NCI-H146 treated with DMSO at 0.1 percent for 48 hours (cell line): ENCODE measurements at regions not wholly inside any gene's neighbourhood (a gene's known extent, or its start where the extent isn't known, plus 50 kb on each side); places are given as distances from the start of the nearest gene placed in this dataset.

Source experiments
- DNase-seq: peaks from one replicate; lab custom pipeline; 2025; ENCODE audit not compliant: unreplicated experiment; lab: John Stamatoyannopoulos, UW

GRCh38 chr5:34480810-34481528, 175.2 kb upstream of the RAI14 start:
- no peak for DNase-seq

GRCh38 chr5:34483442-34484033, 172.6 kb upstream of the RAI14 start:
- peak; percentile 75 for DNase-seq

DNA sequence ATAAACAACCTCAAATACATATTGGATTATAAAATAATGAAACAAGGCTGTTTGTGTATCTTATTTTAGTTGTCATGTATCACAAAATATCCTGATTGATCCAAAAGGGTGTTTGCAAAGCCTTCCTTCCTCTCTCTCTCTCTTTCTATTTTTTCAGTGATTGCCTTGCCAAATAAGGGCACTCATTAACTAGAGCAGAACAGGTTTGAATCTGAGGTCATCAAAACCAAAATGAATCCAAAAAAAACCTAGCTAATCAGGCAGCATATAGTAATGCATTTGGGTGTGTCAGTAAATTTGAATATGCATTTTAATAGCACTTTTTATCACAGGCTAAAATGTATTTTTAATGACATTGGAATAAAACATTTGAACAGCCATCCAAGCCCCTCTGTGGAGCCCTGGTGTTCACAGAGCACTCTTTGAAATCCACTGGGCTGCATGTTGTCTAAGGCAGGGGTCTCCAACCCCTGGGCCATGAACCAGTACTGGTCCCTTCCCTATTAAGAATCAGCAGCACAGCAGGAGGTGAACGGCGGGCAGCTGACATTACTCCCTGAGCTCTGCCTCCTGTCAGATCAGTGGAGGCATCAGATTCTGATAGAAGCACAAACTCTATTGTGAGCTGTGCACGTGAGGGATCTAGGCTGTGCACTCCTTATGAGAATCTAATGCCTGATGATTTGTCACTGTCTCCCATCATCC, 171.8 kb upstream of the RAI14 start:
- peak; percentile 14 for DNase-seq

GRCh38 chr5:34485768-34486030, 170.4 kb upstream of the RAI14 start:
- DNase-seq = peak; percentile 65

- DNase-seq = peak; percentile 83
Observed at GRCh38 chr5:34486160-34486848, 169.8 kb upstream of the RAI14 start.

GRCh38 chr5:34486849-34487158, 169.3 kb upstream of the RAI14 start:
- DNase-seq = no peak

DNA sequence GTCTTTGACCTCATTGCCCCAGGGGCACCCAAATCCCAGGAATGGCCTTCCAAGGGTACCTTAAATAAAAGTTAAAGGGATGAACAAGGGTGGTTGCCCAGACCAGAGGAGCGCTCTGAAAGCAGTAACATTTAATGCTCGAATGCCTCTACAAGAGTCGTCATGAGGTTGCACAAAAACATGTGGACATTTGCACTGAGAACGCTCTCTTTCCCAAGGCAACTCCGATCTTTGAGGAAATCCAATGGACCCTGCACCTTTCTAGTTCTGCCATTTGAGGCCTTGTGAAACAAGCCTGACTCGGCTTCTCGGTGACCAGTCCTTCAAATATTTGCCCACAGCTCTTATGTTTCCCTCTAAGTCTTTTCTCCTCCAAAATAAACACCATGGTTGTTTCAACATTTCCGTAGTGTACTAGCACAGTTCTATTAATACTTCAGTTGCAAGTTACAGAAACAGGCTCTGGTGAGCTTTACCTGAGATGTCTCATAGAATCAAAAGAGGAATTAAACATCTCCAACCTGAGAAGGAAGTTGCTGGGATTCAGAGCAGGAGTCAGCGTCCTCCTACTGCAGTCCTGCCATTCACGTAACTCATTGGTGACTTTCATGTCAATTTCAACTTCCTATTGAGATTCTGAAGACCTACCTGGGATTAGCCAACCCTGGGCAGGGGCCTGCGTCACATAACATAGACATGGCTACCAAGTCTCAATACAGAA, 168.8 kb upstream of the RAI14 start:
- no peak for DNase-seq

GRCh38 chr5:34487956-34488355, 168.2 kb upstream of the RAI14 start:
- DNase-seq = no peak

- no peak for DNase-seq
Observed at GRCh38 chr5:34488984-34489383, 167.1 kb upstream of the RAI14 start.

DNA sequence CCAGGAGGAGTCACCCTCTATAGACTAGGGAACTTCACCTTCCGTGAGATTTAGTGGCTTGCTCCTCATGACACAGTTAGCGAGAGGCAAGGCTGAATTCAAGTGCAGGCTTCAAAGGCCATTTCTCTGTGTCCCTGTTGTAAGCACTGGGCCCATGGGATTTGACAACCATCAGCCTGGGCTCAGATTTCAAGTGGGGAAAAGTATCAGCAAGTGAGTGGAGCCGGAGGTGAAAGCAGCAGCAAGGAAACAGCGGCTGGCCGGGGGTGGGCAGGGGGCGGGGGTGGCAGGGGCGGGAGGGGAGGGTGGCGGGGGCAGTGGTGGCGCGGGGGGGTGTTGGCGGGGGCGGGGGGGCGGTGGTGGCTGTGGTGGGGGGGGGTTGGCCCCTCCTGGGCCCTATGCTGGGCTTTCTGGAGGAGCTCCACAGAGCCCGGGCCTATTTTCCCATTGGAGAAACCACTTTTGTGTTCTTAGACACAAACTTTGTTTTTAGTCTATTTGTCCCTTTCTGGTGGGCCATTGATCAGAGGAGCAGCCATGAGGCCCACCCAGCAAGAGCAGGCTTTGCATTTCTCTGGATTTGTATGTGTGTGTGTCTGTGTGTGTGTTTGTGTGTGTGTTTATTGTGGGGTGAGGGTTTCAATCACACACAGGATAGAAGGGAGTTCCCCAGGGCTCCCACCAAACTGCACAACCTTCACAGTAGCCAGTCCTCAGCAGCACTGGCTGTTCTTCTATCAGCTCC, 165.4 kb upstream of the RAI14 start:
- no peak for DNase-seq

GRCh38 chr5:34491251-34491620, 164.9 kb upstream of the RAI14 start:
- DNase-seq = no peak

GRCh38 chr5:34494111-34494755, 161.9 kb upstream of the RAI14 start:
- DNase-seq = no peak

GRCh38 chr5:34495178-34495577, 160.9 kb upstream of the RAI14 start:
- no peak for DNase-seq

DNA sequence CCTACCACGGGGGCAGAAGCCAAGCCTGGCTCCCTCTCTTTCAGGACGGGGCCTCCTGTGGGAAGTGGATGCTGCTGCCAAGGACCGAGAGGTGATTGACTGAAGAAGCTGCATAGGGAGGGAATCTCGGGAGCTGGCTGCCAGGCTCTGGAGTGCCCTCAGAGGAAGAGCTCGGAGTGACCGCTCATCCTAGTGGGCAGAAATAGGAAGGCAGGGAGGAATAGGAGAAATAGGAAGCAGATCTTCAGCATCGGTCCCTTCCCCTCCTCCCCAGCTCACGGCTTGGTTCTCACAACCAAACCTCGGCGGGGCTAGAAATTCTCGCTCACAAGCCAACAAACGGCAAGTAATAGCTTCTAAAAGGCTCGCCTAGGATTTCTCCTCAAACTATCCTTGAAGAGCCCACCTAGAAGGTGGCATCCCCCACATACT, 159.9 kb upstream of the RAI14 start:
- DNase-seq = no peak

- no peak for DNase-seq
Observed at GRCh38 chr5:34496701-34497469, 159.2 kb upstream of the RAI14 start.

GRCh38 chr5:34497470-34497808, 158.7 kb upstream of the RAI14 start:
- no peak for DNase-seq

DNA sequence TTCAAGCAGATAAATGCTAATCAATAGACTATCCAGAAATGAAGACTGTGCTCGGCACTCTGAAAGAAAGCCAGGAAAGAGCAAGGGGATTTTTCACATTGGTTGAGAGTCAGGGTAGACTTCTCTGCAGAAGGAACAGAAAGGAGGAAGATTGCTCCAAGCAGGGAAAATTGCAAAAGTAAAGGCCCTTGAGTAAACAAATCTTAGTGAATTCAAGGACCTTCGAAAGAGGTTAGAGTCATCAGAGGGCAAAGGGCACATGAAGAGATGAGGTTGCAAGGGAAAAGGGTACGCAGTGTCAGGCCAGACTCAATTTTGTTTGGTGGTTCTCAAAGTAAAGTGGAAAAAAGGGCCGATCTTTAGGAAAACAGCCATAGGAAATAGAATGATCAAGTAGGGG, 157.6 kb upstream of the RAI14 start:
- no peak for DNase-seq

DNA sequence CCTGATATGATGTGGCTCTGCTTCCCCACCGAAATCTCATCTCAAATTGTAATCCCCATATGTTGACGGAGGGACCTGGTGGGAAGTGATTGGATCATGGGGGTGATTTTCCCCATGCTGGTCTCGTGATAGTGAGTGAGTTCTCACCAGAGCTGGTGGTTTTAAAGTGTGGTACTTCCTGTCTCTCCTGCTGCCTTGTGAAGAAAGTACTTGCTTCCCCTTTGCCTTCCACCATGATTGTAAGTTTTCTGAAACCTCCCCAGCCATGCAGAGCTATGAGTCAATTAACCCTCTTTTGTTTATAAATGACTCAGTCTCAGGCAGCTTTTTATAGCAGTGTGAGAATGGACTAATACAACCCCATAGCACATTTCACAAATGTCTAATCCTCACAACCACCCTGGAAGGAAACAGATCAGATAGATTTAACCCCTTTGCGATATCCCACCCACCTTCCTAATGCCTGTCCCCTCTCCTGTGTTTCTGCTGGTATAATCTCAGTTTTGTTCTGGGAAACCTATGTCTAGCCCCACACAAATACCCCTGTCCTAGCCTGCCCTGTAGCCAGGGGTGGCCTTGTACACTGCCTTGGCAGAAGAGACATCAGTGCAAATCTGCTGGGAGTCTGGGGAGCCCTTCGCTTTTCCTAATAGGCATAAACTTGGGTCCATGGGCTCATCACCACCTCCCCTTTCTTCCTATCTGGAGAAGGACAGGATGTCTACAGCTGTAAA, 157.0 kb upstream of the RAI14 start:
- no peak for DNase-seq

DNA sequence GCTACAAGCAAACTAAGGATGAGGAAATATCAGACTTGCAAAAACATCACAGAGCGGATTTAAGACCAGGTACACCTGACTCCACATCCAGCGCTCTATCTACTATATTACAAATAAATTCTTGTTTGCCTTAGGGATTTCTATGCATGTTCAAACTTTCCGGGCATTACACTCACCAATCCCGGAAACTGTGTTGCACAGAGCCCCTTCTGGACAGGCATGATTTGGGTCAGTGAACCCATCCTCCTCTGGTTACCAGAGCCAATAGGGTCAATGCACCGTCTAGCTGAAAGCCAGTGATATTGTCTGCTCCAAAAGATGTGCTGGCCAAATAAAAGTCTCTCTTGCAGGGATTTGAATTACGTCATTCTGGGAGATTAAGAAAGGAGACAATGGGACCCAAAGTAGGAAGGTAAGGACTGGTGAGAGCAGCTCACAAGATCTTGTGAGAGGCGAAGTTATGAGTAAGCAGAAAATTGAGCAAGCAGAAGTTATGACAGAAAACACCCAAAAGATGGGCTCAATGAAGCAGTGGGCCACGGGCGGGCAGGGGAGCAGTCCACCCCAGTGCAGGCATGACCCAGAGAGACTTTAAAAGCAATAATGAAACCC, 155.8 kb upstream of the RAI14 start:
- no peak for DNase-seq
